HG02623 (cell line): ENCODE measurements at regions not wholly inside any gene's neighbourhood (a gene's known extent, or its start where the extent isn't known, plus 50 kb on each side); places are given as distances from the start of the nearest gene placed in this dataset.

Experiments
- ATAC-seq: cut with Tn5 transposase; IDR thresholded peaks from one replicate; pipeline ENCODE4 v1.9.1; 2021; ENCODE audit warnings: moderate library complexity; ENCODE audit not compliant: unreplicated experiment

- no peak for ATAC-seq
Observed at GRCh38 chr22:22043296-22044078, 60.9 kb upstream of the TOP3B start.

- ATAC-seq = no peak
Observed at GRCh38 chr22:22042599-22043295, 60.2 kb upstream of the TOP3B start.

DNA sequence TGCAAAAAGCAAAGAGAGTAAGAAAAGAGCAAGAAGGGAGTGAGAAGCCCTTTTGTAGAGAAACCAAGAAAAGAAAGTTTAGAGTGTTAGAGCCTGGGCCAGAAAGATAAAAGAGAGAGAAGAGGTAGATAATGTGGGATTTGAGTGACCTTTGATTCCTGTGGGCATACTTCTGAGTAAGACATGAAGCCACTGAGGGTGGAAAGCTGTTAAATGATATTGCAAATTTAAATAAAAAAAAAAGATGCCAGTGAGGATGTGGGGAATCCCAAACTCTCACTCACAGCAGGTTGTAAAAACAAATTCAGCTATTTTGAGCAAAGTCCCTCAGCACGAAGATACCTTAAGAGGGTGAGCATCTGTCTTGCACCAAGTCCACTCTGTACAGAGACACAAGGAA lies 59.4 kb upstream of the TOP3B start:
- no peak for ATAC-seq

GRCh38 chr22:22040908-22041307 lies 58.3 kb upstream of the TOP3B start:
- no peak for ATAC-seq

DNA sequence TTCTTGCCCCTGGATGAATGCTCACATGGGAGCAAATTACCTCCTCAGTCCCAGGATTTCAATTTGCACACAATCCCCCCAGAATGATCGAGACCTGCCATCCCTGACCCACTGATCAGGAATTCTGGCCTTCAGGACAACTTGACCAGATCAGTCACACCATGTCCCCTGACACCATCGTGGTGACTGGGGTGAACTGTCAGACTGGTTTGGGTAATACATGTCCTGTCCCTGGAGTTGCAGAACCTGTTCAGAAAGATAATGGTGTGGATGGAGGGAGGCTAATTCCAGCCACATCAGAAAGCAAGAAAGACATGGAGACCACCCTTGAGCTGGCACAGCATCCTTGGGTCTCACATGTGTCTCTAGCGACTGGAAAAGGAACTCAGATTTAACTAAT lies 57.9 kb upstream of the TOP3B start:
- no peak for ATAC-seq

DNA sequence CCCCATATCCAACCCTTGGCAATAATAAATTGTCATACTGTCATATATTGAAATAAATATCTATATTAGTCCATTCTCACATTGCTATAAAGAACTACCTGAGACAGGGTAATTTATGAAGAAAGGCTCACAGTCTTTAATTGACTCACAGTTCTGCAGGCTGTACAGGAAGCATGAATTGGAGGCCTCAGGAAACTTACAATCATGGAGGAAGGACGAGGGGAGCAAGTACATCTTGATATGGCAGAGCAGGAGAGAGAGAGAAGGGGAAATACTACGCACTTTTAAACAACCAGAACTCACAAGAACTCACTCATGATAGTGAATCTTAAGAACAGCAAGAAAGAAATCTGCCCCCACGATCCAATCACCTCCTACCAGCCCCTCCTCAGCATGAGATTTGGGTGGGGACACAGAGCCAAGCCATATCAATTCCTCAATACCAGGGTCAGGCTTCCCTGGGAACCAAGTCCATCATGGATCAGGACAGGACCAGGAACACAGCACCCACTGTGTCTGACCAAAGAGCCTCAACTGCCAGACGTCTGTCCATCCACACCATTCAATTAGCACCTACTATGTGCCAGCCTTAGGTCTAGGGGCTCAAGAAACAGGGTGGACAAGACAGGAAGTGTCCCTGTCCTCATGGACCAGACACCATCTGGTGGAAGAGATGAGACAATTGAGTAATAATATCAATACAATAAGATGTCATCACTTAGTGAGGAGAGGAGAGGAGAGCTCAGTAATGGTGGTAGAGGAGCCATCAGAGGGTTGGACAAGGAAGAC lies 56.9 kb upstream of the TOP3B start:
- no peak for ATAC-seq

DNA sequence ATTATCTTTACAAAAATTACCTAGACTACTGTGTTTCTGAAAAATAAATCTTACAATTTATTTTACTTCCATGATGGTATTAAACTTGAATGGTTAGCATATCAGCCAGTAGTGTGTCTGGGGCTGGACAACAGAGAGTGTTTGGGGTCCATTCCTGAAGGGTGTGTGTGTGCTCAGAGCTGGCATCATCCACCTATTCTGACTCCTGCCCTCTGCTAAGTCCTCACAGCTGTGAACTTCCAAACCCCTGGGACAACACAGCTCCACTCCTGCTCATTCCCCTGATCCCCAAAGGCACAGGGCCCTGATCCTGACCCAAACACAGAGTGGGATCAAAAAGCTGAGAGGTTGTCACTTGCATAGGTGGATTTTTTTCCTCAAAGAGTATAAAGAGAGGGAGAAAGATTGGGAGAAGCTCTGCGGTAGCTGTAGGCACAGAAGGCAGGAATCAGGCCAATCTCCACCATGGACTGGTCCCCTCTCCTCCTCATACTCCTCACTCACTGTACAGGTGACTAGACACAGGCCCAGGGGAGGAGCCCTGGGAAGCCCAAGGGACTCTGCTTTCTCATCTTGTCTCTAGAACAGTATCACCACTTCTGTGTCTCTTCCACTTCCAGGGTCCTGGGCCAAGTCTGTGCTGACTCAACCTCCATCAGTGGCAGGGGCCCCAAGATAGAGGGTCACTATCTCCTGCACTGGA lies 55.7 kb upstream of the TOP3B start:
- ATAC-seq = no peak

DNA sequence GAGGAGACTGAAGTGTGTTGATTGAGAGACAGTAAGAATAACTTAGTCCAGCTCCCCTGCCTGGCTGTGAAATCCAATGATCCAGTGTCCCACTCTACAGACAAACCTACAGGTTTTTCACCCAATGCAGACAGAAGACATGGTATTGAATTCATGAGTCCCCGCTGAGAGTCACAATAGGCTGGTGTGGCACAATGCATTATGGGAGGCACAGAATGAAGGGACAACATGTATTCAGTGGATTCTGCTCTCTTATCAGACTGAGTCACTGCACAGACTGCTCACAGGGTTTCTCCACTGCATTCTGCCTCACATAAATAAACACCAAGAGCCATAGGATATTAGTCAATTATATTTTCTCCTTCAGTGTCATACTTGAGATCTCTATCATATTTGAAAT lies 55.2 kb upstream of the TOP3B start:
- ATAC-seq = no peak

DNA sequence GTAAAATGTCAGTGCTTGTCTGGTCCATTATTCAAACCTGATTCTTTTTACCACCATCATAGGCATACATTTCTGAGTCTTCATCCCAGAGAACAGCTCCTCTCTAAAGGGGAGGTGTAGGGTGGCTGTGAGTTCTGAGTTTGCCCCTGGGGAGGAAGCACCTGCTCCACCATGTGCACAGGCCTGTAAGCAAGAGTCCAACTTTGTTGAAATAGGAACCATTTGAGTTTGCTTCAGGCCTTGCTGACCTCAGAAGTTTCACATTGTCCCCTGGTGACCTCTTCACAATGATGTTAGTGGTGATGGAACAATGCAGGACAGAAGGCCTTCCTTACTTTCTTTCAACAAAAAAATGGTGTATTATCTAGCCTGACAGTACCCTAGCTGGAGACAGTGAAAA lies 54.6 kb upstream of the TOP3B start:
- no peak for ATAC-seq

DNA sequence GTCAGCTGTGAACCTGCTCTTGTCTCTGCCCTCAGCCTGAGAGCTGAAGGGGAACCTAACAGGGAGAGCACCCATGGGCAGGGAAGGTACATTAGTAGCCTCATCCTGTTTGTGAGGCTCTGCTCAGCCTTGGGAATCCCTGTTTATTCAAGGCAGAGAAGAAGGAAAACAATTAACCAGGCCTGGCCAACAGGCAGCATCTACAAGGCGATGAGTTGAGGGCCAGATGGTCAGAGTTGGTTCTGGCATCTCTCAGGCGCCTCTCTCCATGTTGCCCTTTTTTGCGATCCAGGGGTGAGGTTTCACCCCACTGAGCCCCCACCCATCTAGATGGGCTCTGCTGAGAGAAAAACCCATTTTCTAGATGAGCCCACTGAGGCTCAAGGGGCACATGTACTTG lies 54.0 kb upstream of the TOP3B start:
- no peak for ATAC-seq

DNA sequence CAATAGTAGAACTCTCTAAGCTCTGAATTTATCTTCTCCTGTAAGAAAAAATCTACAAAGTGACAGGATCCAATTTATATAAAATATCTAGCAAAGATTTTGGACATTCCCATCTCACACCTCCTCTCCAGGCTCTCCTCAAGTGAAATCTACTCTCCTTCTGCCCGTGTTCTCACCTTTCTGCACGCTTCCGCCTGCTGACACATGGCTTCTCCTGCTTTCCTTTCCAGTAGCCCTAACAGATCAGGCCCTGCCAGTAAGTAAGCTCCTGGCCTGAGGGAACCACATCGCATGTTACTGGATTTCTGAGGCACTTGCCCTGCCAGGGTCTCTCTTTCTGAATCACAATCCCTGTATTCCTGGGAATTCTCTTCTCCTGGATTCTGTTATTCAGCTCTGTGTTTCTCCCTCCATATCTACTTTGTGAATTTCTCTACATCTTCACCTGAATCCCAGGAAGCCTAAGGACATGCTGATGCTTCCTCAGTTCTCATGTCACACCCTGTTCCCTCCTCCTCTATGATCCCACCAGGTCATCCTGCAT lies 53.3 kb upstream of the TOP3B start:
- ATAC-seq = no peak

- no peak for ATAC-seq
Observed at GRCh38 chr22:22035203-22035602, 52.6 kb upstream of the TOP3B start.

GRCh38 chr22:22034469-22035132 lies 52.0 kb upstream of the TOP3B start:
- ATAC-seq = no peak

GRCh38 chr22:22033803-22034468 lies 51.3 kb upstream of the TOP3B start:
- no peak for ATAC-seq

- no peak for ATAC-seq
Observed at GRCh38 chr22:22032906-22033802, 50.6 kb upstream of the TOP3B start.

GRCh38 chr22:22032099-22032905 lies 49.7 kb upstream of the TOP3B start:
- ATAC-seq = no peak
